DMS53 treated with DMSO at 0.1 percent for 48 hours (cell line): ENCODE measurements at regions not wholly inside any gene's neighbourhood (a gene's known extent, or its start where the extent isn't known, plus 50 kb on each side); places are given as distances from the start of the nearest gene placed in this dataset.
"Not testable (repeated sequence)": the region's sequence is repeated elsewhere in the genome, so short reads cannot be mapped to it uniquely, and the experiment has no call there.

Source experiments
- DNase-seq: peaks from one replicate; lab custom pipeline; 2025; ENCODE audit not compliant: unreplicated experiment; lab: John Stamatoyannopoulos, UW

DNA sequence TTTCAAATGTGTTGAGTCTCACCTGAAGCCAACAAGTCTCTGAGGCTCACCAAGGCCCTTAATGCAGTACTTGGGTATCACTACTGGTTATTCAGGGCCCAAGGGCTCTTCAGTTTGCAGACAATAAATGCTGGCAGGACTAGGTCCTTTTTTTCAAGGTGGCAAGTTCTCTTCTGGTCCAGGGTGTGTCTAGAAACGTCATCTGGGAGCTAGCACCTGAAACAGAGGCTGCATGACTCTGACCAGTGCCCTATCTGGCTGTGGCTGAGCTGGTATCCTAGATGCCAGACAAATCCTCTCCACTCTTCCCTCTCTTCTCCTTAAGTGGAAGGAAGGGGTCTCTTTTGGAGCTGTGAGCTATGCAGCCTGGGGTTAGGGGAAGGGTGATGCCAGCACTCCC, 276.8 kb downstream of the PYDC2 start:
- DNase-seq = no peak

DNA sequence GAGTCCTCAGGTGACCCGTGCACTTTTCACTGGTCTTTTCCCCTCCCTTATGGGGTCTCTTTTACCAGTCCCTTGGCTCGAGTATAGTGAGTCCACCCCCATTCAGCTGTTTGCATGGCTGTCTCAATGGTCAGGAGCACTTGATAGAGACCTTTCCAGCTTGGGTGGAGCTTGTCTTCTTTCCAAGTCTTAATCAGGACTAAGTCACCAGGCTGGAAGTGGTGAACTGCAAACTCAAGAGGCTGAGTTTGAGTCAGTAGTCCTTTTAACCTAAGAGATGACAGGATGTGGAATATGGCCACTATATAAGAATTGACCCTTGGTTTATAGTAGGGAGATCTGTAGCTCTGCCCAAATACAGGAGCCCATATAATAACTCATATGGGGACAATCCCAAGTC, 279.7 kb downstream of the PYDC2 start:
- DNase-seq = no peak

DNA sequence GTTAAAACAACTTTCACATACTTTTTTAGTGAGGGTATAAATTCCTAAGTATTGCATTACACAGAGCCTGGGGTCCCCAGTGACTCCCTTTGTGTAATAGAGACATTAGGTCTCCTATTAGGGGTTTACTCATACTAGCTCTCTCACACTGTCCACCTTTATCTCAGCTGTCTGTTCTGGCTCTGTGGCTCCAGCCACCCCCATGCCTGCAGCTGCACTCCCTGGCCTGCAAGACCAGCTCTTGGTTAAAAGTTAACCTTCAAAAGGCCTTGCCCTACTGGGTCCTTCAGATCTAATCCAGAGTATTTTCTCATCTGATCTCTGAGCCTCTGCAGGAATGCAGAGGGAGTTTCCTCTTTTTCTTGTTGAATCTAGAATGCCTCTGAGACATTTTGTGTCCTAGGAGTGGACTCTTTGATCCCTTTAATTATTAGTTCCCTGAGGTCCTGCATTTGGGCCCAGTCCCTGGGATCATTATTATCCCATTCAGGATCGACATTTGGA, 280.9 kb downstream of the PYDC2 start:
- DNase-seq = not testable (repeated sequence)

DNA sequence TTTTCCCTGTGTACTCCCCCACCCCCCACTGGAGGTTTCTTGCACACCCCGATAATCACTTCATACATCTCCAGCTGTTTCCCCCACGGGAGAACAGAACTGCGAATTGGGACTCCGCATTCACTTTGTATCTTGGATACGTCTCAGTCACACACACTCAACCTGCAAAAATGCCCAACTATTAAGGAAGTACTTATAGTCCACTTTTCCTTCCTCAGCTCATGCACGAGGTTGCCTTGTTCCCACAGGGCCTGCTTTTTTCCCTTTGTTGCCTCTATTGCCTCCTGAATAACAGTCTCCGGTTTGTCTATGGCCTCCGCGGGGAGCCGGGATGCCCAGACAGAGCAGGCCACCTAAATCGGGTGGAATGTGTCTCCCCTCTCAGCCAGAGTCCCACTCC, 282.3 kb downstream of the PYDC2 start:
- no peak for DNase-seq

DNA sequence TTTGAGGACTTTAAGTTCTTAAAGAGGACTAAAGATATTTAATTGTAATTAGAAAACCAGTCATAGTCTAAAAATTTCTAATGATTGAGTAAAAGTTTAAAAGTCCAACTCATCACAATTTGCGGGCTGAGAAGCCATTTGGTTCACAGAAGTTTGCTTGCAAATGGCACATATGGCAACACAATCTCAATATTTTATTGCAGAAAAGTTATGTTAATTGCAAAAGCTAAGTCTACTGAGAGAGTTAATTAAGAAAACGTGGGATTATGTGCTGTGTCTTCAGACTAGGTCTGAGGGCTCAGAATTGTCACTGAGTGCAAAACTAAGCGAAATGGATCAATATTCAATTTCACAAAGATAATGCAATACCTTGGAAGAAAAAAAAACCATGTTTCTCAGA, 289.7 kb downstream of the PYDC2 start:
- no peak for DNase-seq

DNA sequence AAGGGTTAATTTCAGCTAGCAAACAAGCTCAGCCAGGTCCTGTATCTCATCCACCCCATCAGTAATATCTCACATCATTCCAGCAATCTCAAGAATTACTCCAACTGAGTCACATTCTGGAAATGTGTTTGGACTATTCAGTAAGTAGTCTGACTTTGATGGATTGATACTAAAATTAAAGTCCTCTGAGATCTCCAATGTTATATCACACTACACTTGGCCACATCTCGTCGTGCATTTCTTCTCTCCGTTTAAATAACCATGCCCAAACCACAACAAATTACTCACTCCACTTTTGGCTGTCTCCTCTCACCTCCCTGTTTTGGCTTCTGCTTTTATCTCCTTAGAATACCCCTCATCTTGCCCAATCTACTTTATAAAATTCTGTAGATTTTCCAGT, 292.2 kb downstream of the PYDC2 start:
- no peak for DNase-seq

DNA sequence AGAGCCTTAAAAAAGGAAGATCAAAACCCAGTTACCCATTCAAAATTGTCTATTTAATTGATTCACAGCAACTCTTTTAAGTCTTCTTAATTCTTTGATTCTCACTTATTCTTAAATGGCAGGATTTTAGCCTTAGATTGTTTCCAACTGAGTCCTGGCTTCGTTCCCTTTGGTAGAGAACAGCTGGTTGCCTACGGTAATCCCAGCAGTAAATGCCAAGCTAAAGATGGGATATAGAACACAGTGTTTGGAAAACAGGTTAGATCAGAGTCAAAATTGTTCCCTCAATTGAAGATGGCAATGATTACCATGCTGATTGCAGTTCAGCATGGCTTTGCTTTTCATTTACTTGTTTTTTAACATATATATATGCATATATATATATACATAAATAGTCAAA, 300.9 kb downstream of the PYDC2 start:
- DNase-seq = no peak

DNA sequence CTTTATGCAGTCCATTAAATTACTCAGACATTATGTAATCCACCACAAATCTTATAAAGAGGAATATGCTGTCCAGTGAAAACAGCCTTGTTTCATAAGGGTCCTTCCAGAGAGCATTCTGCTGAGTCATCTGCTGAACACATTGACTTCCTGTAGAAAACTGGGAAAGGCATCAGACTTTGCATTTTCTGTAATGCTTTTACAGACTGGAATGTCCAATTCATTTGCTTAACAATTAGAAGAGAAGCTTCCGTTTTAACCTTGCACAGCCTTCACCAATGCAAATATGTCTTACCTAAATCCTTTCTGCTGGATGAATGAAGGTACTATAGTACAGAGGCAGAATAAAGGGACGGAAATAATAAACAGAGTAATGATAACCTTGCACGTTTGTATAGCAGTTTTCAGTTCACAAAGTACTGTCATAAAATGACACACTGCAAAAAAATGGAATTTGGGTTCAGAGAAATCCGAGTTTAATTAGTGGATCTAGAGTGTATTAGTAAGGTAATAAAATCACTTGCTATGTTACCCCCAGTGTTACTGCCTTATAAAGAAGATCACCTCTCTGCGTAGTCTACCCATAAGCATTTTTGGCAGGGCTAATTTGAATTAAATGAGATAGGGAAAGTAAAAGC, 301.5 kb downstream of the PYDC2 start:
- peak; percentile 12 for DNase-seq

DNA sequence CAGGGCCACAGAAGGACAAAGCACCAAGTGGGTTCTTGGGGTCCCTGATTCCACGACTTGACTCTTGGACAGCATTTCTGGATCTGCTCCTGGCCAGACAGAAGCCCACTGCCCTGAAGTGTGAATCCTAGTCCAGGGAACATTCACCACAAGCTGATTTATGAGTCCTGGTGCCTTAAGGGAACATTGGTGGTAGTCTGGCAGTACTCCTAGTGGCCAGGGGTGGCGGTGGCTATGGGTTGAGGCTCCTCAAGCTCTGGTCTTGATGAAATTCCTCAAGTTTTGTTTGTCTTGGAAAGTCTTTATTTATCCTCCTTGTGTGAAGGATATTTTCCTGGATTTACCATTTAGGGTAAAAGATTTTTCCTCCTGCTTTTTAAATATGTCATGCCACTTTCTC, 307.5 kb downstream of the PYDC2 start:
- DNase-seq = no peak

DNA sequence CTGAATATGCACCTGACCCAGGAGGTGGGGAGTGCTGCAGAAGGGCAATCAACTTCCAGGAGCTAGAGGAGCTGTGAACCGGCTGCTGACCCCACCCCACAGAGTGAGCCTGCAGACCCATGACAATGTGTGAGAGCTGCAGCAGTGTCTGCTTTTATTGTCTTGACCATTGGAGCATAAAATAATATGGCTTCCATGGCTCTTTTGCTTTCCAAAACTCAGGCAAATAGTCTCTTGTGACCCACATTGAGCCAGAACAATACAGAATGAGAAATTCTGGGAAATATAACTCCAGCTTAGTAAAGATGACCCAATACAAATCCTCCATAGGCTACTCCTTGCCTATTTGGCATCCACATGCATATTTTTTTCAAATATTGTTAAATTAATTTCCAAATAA, 309.6 kb downstream of the PYDC2 start:
- DNase-seq = no peak

DNA sequence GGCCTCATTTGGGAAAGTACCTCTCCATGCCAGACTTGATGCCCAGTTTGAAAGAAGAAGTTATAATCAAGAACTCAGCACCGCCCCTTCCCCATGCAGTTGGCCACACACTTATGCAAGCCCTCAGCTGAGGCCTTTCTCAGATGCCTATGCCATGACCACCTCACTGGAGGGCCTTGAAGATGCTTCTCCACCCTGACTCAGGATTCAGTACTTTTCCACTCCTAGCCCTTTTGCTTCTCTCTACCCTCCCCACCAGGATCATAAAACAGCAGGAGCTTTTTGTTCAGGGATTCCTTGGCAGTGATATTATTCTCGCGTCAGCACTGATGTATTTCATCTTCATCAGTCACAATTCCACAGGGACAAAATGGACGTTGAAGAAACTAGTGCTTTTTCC, 313.5 kb downstream of the PYDC2 start:
- DNase-seq = no peak

DNA sequence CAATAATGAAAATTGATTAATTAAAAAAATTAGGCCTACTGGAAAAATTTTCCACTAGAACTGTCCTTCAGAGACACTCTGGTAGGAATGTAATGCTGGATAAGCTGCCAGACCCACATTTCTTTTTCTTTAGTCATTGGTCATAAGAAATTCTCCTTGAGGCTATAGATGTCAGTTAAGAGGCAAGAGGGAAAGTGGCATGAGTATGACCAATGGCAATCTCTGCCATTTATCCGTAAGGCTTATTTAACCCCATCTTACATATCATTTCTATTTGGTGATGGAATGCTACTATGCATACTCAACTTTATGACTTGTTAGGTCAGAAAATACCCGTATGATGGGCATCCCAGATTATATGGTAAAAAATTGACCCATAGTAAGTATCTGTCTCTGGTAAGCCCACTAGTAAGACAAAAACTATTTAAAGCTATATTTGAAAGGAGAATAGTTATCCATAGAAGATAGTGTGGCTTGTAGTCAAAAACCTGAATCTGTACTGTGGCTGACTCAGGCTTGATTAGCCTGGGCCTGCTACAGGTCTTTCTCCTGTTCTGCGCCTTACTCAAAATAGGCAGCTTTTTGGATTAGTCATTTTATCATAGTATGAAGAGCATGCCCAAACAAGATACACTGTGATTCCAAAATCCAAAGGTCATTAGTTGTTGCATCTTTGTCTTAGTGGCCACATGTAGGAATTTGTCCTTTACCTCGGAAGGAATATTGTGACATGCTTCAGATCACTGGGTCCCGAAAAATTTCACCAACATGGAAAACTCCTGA, 314.7 kb downstream of the PYDC2 start:
- DNase-seq = no peak

DNA sequence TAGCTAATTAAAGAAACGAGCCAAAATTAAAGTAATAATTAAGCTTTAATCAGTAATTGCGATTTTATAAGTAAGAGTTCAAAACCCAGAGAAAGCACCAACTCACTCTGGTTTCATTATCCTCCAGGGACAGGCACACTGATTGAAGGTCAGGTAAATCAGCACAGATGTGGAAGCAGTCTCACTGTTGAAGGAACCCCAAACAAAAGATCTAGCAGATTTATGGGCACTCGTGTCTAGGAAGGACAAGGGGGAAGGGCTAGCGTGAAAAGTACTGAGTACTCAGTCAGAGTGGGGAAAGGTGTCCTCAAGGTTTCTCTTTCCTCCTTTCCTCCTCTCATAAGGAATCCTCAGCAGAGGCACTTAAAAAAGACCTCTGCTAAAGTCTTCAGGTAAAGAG, 320.1 kb downstream of the PYDC2 start:
- no peak for DNase-seq

DNA sequence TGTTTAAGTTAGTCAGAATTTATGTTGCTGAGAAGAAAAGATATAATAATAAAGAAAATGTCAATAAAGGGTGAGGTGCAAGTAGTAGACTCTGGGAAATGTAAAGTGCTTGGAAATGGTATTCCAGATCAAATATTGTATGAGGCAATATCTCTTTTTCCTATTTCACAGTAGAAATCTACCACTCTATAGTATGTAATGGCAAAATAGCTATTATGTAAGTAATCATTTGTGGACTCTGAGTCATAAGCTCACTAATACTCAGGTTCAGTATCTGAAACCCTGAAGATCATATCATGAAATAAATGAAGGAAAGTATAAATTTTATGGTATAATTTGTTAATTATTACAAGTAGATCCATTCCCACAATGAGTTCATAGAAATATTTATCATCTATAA, 322.1 kb downstream of the PYDC2 start:
- DNase-seq = no peak

DNA sequence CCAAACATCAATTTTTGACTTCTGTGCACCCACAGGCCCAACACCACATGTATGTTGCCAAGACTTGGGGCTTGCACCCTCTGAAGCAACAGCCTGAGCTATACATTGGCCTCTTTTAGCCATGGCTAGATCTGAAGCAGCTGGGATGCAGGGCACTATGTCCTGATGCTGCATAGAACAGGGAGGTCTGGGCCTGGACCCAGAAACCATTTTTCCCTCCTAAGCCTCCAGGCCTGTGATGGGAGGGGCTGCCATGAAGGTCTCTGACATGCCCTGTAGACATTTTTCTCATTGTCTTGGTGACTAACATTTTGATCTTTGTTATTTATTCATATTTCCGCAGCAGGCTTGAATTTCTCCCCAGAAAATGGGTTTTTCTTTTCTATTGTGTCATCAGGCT, 330.0 kb downstream of the PYDC2 start:
- no peak for DNase-seq

DNA sequence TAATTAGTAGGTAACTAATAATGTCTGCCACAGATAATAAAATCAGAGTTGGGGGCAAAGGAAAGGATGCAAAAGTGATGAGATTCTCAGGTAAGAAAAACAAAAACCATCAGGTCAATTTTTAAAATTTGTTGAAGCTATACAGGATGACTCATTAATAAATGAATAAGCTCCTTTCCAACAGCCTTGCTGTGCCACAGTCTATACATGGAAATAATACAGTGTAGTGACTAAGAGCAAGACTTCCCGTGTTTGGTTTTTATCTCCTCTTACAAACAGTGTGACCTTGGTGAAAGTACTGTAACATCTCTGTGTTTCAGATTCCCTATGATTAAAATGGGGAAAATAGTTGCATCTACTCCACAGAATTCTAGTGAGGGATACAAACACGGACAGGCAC, 331.6 kb downstream of the PYDC2 start:
- DNase-seq = no peak

DNA sequence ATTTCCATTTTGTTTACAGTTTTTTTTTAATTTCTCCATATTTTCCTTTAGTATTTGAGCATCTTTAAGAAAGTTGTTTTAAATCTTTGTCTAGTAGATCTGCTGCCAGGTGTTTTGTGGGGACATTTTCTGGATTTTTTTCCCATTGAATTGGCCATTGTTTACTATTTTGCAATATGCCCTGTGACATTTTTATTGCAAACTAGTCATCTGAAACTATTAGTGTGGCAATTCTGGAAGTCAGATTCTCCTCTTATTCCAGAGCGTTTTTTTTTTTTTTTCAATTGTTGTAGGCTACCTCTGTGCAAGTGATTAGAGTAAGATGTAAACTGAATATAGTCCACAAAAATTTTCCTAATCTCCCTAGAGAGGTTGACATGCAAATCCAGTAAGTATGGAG, 334.2 kb downstream of the PYDC2 start:
- no peak for DNase-seq

DNA sequence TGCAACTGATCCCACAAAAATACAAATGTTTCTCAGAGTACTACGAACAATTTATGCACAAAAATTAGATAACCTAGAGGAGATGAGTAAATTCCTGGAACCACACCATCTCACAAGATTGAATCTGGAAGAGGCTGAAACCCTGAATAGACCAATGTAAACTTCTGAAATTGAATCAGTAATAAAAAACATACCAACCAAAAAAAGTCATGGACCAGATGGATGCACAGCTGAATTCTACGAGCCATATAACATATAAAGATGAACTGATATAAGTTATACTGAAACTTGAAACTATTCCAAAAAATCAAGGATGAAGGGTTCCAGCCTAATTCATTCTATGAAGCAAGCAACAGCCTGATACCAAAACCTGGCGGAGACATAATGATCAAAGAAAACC, 336.3 kb downstream of the PYDC2 start:
- DNase-seq = no peak

DNA sequence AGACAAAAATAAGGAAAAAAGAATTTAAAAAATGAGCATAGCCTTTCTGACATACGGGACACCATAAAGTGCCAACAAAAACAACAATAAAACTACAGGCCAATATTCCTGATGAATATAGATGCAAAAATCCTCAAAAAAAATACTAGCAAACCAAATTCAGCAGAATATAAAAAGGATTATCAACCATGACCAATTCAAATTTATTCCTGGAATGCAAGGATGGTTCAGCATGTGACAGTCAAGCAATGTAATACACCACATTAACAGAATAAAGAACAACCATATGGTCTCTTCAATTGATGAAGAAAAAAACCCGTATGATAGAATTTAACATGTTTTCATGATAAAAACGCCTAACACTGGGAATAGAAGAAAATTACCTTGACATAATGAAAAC, 341.7 kb downstream of the PYDC2 start:
- DNase-seq = no peak

DNA sequence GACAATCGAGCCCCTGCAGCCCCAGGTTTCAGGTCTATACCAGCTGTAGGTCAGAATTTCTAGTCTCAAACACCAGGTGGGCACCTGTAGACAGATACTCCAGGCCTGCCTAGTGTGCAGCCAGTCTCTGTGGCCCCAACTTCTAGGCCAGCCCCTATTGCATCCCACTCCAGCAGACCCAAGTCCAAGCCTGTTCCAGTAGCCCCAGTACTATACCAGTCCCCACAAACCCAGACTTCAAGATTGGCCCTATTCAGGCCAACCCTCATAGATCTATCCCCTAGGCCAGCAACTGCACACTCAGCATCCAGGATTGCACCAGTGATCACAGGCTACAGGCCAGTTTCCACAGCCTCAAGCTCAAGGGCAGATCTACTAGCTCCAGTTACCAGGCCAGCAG, 344.0 kb downstream of the PYDC2 start:
- no peak for DNase-seq

DNA sequence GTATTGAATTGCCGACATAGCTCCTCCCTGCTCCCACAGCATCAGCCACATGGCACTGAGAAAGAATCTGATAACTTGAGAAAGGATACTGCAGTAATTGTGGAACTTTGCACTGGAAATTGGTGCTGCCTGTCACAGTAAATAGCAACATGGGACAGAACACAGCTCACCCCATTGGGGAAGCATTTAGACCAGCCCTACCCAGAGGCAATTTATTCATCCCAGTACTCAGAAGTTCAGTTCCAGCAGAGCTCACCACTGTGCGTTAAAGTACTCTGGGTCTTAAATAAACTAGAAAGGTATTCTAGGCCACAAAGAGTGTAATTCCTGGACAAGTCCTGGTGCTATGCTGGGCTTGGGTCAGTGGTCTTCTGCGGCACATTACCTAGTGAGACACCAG, 347.1 kb downstream of the PYDC2 start:
- DNase-seq = no peak

DNA sequence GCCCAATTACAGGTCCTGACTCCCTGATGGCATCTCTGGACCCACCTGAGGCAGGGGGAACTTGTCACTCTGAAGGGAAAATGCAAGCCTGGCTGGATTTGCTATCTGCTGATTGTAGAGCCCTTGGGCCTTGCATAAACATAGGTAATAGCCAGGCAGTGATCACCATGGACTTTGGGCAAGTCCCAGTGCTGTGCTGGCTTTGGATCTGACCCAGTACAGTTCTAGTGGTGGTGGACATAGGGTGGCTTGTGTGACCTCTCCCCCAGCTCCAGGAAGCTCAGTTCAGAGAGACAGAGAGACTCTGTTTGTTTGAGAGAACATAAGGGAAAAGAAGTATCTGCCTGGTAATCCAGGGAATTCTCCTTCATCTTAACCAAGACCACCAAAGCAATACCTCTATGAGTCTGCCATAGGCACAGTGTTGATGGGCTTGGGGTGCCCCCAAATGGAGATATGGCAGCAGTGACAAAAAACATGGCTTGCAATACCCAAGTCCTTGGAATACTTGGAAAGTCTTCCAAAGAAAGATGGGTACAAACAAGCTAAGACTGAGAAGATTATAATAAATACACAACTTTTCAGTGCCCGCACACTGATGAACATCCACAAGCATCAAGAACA, 348.5 kb downstream of the PYDC2 start:
- no peak for DNase-seq
